Hematopoietic multipotent progenitor cell treated with erythropoietin and hydrocortisone succinate and interleukin-3 and kit ligand, for 17 days (in vitro differentiated cells): ENCODE measurements at regions not wholly inside any gene's neighbourhood (a gene's known extent, or its start where the extent isn't known, plus 50 kb on each side); places are given as distances from the start of the nearest gene placed in this dataset.

Experiments used
- DNase-seq: peaks from one replicate; pipeline ENCODE4 v3.0.0-alpha.2; 2015; ENCODE audit warnings: low spot score

DNA sequence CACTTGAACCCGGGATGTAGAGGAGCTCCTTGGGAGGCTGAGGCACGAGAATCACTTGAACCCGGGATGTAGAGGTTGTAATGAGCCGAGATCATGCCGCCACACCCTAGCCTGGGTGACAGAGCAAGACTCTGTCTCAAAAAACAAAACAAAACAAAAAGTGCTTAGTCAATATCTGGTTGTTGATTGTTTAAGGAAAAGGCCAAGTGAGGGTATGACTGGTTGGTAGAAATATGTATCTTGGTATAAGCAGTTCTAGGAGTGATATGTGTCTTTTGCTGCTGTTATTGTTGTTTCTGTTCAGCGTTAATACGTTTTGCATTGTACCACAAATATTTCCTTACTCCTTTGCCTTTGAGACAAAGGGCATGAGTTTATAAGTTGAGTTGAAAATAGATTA, 210.7 kb upstream of the DMRT1 start:
- no peak for DNase-seq

DNA sequence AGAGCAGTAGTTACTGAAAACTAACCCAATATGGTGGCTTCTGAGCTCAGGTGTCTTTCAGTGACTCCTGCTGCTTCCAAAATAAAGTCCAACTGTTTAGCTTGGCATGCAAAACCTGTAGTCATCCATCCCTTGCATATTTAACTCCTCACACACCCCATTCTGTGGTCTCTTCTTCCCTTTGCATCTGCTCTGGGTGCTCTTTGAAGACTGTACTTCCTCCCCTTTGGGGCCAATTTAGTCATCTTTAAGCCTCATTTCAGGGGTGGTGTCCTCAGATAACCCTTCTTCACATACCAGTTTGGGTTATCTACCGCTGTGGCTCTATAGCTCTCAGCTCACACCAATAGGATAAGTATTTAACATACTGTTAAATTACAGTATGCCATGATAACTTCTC, 209.9 kb upstream of the DMRT1 start:
- DNase-seq, result no peak

DNA sequence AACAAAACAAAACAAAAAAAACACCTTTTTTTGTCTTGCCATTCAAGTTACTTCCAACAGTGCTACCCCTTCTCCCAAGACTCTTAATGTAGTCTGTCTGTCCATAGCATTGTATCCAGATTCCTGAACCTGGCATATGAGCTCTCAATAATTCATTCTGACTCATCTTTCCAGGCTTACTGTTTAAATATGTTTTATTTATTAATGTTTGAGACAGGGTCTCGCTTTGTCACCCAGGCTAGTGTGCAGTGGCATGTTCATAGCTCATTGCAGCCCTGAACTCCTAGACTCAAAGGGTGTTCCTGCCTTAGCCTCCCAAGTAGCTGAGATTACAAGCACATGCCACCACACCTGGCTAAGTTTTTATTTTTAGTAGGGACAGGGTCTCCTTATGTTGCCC, 208.0 kb upstream of the DMRT1 start:
- DNase-seq, result no peak

DNA sequence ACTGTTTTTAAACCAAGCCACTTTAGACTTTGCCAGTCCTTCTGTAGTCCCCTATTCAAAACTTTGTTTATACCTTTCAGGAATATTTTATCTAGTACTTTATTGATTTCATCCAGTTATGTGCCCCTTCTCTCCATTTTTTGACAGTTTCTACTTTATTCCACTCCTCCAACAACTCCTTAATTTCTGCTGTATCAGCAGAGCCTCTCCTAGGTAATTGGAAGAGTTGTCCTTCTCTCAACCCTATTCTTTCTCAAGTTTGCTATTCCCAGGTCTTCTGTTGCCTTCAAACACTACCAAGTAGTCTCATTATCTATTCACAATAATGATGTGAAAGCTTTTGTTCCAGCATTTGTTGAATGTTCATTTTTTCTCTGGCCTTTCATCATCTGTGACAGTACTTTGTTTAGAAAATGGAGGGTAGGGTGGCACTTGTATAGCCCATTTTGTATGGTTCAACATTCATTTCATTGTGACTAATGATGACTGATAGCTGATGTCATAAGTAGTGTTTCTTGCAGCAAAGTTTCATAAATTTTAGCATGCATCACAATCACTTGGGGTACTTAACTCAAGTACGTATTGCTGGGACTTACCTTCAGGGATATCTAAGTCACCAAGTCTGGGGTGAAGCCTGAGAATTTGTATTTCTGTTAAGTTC, 204.4 kb upstream of the DMRT1 start:
- DNase-seq, result no peak

DNA sequence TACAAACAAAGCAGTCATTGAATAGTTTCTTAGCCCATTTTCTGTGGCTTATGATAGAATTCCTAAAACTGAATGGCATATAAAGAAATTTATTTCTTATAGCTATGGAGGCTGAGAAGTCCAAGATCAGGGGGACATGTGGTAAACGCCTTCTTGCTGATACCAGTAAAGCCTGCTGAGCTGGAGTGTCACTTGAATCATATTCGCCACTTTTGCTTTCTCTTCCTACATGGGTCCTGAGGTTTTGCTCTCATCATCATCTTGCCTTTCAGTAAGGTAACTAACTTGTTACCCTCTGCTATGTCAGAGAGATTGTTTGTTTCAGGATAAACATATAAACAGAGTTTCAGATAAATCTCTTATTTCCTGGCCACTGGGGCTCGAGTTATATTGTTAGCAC, 203.3 kb upstream of the DMRT1 start:
- no peak for DNase-seq

DNA sequence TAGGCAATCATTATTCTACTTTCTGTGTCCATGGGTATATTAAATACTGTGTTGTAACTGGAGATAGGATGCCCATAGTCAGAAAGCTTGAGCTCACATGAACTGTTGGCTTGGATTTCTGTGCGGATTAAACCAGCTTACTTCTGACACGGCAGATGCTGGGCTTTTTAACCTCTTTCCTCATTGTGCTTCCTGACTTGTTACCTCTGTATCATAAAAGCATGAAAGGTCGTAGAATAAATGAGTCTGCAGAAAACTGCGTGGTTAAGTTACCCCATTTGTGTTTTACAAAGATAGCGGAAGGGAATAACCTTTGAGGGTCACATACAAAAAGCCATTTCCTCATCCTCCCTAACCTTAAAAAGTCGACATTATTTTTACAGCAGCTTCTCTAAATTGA, 199.5 kb upstream of the DMRT1 start:
- DNase-seq, result no peak

DNA sequence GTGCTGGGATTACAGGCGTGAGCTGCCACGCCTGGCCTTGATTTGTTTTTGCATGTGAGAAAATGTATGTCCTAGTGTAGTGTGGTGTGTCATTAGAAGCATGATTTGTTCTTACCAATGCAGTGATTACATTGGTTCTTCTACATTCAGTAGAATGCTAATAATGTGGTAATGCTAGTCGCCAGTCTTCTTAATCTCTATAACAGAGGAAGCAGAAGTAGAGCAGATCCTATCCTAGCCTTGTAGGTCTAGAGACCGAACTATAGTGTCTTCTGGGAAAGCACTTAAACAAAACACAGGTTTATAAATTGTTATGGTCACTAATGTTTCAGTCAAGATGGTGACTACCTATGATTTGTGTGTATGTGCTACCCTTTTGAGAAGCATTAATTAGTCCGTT, 197.5 kb upstream of the DMRT1 start:
- no peak for DNase-seq

DNA sequence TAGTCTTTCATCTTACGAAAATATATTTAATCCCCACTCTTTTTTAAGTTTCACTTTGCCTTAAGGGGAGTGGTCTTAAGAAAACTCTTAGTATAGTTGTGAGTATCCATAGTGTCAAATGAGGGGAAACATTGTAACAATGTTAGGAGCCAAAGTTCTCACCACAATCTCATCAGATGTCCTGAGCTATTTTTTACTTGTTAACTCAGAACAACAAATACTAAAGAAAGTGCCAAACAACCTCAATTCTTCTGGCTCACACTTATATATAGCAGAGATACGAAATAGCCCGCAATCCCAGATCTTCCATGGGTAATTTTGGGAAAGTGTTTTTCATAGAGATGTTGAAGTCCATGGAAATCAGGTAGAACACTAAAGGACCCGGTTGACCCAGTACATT, 194.0 kb upstream of the DMRT1 start:
- DNase-seq, result no peak

DNA sequence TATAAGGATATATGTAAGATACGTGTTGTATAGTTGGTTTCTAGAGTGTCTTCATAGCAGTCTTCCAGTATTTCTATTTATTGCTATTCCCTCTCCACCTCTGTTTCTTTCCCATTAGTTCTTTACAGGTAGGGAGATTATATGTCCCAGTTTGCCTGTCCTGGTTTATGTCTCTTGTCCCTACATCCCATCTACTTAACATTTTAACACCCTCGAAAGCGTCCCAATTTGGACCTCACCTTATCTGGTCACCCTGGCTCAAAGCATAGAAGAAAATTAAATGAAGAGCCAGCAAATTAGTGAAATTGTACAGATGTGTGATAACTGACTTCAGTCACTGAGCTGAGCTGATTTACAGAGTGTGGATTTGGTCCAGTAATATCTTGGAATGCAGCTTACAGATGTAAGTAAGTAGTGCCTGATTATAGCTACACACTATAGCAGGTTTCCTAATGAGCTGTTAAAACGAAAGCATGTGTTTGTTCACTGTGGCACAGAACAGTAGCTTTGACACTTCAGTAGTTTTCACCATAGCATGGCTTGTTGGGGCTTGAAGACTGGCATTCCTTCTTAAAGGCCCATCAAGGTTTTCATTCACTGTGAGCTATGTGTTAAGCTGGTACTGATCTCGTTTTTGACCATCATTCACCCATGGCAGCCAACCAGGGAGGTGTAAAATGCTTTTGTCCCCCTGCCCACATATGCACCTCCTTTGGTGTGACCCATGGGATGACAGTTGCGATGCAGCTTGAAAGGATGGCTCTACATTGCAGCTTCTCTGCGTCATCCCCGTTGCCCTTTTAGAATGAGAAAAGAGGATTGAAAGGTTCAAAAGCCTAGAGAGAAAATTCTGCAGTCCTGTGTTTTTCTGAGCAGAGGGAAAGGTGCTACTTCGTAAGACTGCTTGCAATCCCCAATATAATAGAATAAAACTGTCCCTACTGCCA, 192.1 kb upstream of the DMRT1 start:
- DNase-seq, result no peak

DNA sequence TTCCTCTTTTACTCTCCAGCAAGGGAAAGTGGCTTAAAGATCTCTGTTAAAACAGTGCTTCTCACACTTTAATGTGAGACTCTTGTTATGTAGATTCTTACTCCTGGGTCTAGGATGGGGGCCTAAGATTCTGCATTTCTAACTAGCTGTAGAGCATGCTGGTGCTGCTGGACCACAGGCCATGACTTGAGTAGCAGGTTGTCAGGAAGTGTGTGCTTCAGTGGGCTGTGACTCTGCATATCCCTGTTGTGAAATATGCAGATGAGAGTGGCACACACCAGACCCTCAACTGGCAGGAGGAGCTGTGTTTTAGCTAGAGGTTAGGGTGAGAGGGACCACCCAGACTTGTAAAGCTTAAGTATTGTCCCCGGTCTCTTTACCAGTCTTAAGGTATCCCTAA, 191.1 kb upstream of the DMRT1 start:
- no peak for DNase-seq

DNA sequence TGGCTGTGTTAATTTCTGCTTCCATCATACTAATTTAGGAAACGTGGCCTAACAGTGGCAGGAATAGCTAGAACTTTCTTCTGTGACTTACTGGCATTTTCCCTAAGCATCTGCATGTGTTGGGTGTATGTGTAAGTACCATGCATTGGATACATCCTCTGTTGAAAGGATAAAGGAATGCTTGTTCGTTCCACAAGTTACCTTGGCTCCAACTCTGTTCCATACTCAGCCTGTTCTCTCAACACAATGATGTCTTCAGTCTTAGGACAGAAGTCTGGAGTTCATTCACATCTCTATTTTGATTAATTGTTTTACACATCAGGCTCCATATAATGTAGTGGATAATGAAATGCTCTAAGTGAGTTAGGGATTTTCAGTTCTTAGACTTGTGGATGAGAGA, 190.1 kb upstream of the DMRT1 start:
- no peak for DNase-seq

DNA sequence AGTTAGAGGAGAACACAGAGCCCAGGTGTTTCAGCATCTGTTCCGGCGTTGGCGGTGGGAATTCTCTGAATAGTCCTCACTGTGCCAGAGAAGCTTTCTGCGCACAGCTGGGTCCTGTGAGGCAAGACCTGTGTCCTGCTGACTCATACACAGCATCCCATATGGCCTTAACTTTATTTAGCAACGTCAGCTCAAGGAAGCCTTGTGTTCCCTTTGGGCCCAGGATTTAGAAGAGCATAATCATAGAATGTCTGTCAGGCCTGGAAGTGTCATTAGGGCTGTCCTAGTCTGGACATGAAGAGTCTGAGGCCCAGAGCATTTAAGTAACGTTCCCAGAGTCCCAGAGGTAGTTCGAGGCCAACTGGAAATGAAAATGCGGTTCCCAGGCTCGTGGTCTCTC, 188.6 kb upstream of the DMRT1 start:
- DNase-seq, result no peak

DNA sequence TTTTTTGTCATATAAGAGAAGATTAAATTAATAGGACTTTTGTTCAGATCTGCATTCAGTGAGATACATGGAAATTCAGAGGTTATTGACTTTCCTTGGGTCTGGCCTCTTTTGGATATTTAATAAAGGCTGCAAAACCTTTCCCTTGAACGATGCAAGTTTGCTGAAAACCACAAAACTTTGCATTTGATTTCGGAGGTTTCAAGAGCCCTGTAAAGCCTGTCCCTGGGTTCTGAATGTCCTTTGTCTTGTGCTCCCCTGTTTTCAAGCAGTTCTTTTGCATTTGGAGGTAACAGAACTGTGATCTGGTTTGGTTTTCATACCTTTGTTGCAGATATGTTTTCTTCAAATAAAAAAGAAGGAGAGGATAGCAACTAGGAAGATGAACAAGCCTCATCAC, 188.1 kb upstream of the DMRT1 start:
- DNase-seq, result no peak

DNA sequence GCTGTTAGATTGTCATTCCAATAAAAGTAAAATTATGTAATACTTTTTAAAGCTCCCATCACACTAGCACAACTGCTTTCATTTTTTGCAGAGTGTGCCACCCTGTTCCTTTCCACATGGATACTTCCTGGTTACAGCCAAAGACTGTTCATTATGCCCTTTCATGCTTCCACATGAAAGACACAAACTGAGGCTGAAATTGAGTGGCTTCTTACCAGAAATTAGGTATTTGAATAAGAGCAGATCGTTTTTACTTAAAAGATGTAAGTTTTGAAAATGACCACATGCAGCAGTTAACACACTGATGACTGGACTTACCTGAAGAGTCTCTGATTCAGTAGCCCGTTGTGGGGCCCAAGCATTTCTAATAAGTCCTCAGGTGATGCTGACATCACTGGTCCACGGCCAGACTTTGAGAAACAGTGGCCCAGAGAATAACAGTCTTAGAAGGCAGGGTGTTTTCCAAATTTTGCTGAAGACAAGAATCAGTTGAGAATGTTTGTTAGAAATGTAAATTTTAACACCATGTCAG, 187.6 kb upstream of the DMRT1 start:
- no peak for DNase-seq

DNA sequence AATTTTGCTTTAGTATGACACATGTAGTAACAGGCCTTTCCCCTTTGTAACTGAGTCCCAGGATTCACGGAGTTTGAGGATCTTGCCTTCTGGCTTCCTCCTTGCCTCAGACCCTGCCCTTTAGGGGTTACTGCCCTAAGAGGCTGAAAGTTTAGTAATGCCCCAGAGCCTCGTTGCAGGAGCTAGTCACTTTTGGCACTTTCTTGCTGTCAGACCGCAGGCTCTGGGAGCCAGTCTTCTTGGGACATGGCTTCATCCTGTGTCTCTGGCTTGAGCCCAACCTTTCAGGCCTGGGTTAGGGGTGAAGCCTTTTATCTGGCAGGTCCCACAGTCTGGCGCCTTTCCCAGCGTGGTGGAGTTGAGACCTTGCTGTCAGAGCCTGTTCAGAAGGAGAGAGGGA, 185.6 kb upstream of the DMRT1 start:
- DNase-seq, result no peak

DNA sequence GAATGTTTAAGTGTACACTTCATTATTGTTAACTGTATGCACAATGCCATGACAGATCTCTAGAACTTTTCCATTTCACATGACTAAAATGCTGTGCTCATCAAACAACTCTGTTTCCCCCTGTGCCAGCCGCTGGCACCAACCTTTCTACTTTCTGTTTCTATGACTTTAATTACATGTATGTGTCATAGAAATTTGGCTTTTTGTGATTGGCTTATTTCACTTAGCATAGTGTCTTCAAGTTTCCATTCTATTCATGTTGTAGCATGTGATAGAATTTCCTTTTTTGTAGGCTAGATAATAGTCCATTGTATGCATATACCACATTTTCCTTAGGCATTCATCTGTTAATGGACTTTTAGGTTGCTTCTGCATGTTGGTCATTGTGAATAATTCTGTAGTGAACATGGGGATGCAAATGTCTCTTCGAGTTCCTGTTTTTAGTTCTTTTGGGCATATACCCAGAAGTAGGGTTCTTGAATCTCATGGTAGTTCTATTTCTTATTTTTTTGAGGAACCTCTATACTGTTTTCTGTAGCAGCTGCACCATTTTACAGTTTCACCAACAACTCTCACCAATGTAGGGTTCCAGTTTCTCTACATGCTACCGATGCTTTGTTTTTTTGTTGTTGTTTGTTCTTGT, 184.4 kb upstream of the DMRT1 start:
- DNase-seq, result no peak

DNA sequence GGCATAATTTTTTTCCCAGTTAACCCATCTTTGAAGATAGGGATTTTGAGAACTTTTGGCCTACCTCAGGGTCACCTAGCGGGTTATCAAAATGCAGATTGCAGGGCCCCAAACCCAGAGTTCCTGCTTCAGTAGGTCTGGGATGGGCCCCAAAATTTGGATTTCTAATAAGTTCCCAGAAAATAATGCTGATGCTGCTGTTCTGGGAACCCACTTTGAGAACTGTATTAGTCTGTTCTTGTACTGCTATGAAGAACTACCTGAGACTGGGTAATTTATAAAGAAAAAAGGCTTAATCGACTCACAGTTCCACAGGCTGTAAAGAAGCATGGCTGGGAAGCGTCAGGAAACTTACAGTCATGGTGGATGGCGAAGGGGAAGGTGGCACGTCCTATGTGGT, 182.2 kb upstream of the DMRT1 start:
- no peak for DNase-seq

DNA sequence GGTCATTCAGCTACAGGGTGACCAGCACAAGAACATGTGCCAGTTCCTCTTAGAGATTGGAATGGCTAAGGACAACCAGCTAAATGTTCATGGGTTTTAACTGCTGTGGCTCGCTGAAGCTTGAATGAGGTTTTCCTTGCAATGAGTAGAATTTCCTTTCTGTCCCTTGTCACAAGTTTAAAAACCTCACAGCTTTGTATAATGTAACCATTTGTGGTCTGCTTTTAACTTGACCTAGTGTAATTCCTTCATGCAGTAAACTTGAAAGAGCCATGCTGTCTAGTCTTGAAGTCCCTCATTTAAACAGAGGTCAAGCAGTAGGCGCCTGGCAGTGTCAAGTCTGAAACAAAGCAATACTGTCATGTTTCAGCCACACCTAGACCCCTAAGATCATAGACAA, 181.3 kb upstream of the DMRT1 start:
- no peak for DNase-seq

DNA sequence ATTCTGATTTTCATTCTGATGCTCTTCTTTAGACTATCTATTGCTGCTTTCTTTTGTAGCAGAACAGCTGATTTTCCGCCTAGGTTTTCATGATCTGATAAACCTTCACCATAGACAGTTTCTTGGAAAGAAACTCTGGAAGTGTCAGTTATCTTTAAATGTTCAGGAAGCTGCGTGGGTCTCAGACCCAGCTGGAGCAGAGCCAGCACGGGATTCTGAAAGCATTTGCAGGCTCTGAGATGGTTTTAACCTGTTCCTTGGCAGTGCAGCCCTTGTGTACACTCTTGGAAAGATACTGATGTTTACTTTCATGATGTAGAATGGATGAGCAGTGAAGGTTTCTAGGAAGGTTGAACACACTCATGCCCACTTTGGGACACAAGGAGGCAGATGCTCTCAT, 178.0 kb upstream of the DMRT1 start:
- DNase-seq, result no peak

DNA sequence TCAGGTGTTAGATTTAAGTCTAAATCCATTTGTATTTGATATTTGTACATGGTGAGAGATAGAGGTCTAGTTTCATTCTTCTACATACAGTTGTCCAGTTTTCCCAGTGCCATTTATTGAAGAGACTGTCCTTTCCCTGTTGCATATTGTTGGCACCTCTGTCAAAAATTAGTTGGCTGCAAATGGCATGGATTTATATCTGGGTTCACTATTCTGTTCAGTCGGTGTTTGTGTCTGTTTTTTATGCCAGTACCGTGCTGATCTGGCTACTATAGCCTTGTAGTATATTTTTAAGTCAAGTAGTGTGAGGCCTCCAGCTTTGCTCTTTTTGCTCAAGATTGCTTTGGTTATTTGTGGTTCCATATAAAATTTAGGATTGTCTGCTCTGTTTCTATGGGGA, 176.2 kb upstream of the DMRT1 start:
- DNase-seq, result no peak

DNA sequence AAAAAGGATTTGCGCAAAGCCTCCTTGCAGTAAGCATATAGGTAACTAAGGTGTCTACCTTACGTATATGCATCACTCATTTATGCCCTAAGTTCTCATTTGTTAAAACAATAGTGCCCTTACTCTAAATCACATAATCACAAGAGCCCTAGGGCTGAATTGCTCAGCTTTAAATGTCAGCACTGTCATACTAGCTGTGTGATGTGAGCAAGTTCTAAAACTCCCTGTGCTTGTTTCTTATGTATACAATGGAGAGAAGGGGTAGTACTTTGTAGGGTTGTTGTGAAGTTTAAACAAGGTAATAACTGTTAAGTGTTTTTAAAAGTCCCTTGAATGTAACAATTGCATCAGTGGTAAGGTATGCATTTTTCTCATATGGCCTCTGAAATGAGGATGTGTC, 169.5 kb upstream of the DMRT1 start:
- no peak for DNase-seq

DNA sequence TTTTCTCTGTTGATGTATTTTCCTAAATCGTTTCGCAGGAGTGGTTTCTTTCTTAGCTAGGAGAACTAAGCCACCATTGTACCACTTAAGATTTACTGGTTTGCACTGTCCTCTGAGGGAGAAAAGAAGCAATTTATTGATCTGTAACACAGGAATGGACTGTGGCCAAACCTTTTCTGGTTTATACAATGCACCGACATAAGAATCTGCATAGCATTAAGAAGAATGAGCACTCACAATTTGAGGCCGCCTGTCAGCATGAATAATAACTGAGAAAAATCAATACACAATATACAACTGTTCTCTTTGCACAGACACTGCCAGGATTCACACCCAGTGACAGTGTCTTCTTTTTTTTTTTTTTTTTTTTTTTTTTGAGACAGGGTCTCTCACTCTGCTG, 168.6 kb upstream of the DMRT1 start:
- no peak for DNase-seq
